Left renal pelvis (tissue), 4 donors: ENCODE measurements at regions not wholly inside any gene's neighbourhood (a gene's known extent, or its start where the extent isn't known, plus 50 kb on each side); places are given as distances from the start of the nearest gene placed in this dataset.
"Not testable (repeated sequence)": the region's sequence is repeated elsewhere in the genome, so short reads cannot be mapped to it uniquely, and the experiment has no call there.

ENCODE experiments used
- DNase-seq, 4 donors: peaks; one replicate each; pipeline ENCODE4 v3.0.0-alpha.2; 2013; ENCODE audit warnings: low read depth in 4 of 4, low spot score in 3 of 4

DNA sequence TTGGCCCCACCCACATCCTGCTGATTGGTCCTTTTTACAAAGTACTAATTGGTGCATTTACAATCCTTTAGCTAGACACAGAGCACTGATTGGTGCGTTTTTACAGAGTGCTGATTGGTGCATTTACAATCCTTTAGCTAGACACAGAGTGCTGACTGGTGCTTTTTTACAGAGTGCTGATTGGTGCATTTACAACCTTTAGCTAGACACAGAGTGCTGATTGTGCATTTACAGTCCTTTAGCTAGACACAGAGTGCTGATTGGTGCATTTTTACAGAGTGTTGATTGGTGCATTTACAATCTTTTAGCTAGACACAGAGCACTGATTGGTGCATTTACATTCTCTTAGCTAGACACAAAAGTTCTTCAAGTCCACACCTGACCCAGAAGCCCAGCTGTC lies 144.2 kb upstream of the XIRP2 start:
- not testable (repeated sequence) for DNase-seq

DNA sequence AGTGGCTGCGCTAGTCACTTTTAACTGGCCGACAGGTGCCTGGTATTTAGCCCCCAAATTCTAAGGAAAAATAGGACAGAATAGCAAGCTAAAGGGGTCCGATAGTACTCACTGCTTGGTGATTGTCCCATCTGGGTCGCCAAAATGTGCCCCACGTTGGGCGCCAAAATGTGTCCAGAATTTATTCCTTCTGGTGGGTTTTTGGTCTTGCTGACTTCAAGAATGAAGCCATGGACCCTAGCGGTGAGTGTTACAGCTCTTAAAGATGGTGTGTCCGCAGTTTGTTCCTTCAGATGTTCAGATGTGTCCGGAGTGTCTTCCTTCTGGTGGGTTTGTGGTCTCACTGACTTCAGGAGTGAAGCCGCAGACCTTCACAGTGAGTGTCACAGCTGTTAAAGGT lies 144.8 kb upstream of the XIRP2 start:
- DNase-seq = not testable (repeated sequence)

DNA sequence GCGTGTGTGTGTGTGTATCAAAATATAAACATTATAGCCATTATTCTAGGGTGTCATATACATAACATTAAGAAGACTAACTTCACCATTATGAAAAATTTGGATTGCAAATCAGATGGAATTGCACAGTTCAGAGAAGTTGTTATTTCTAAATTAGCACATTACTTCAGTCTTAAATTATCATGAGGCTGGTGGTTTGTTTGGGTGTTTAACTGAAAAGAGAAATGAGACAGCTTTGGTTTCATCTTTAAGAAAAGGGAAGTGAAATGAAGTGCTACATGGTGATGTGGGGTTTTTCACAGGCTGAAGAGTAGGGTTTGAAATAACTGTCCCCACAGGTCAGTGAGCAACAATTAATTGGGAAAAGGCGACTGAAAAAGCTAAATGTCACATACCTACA lies 161.2 kb upstream of the XIRP2 start:
- no peak for DNase-seq

DNA sequence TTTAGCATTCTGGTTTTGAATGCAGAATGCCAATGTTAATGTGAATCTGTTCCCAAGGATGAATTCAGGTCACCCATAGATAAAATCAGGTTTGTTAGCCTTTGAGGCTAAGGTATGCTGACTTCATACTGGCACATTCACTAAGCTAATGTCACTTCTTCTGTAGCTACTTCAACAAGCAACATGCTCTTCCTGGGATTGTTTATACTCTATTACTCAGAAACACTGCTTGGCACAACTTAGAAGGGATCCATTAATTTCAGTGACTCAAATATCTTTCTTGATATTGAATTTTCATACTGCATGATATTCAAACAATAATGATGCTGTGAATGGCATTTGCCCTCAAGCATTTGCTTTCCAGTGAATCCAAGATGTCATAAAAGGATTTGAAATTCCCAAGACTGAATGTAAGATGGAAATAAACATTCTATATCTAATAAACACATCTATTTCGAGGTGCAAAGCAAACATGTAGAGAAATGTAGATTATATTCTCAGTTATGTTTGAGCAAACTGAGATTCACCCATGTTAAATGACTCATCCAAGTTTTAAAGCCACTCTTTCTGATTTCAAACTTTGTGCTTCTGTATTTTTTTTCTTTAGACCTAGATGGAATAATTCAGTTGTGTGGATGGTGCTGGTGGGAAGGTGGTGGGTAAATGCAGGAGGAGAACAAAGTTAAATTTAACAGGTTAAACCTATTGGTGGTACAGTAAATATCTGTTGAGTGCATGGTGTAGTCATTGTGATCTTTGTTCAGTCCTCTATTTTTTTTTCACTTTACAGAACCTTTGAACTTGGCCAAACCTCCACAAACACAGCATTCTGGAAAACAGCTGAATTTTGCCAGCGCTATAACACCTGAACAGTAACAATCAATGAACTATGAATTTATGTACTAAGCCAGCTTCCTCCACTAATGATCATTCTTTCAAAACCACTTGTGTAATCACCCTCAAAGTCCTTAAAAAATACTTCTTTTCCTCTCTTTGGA lies 162.1 kb upstream of the XIRP2 start:
- DNase-seq = no peak

DNA sequence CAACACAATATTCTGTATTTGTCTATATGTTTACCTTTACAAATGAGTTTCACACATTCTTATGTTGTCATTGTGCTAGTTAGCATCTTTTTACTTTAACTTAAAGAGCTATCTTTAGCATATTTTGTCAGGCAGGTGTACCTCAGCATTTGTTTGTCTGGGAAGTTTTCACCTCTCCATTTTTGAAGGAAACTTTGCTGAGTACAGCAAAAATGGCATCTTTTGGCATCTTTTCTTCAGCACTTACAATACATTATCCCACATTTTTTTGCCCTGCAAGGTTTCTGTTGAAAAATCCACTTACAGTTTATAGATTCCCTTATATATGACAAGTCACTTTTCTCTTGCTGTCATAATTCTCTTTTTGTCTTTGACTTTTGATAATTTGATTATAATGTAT lies 171.3 kb upstream of the XIRP2 start:
- DNase-seq = no peak

DNA sequence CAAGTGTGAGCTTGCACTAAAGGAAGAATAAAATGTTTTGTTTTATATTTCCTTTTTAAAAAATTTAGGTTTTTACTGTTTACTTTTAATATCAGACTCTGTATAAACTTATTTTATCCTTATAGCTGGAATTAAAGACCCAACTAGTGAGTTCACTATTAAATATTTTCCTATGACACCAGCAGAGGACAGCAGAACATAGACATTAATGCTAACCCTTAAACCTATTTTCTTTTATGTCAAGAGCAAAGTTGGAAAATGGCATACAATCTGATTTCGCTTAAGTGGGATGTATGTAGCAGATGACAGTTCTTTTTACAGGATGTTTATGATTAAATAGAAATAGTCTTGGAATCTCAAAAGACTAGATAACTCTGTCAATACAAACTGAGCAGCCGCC lies 188.2 kb upstream of the XIRP2 start:
- peak in 2 of 4 donors; percentile 1 to 2 for DNase-seq

DNA sequence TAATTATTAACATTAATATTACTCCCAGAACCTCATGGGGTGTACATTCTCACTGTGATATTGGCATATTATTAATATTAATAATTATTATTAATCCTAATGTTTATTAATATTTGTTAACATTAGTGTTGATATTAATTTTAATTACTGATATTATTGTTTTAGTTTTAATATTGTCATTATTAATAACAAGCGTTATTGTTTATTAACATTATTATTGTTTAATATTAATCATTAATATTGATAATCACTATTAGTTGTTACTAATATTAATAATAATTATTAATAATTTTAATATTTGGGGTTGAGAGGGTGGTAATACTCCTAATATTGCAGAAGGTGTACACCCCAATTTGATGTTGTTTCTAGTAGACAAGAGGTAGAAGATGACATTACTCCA lies 193.1 kb upstream of the XIRP2 start:
- DNase-seq = no peak

DNA sequence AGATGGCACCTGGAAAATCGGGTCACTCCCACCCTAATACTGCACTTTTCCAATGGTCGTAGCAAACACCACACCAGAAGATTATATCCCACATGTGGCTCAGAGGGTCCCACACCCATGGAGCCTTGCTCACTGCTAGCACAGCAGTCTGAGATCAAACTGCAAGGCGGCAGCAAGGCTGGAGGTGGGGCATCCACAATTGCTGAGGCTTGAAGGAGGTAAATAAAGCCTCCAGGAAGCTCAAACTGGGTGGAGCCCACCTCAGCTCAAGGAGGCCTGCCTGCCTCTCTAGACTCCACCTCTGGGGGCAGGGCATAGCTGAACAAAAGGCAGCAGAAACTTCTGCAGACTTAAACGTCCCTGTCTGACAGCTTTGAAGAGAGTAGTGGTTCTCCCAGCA lies 192.0 kb upstream of the SCN7A start:
- not testable (repeated sequence) for DNase-seq

DNA sequence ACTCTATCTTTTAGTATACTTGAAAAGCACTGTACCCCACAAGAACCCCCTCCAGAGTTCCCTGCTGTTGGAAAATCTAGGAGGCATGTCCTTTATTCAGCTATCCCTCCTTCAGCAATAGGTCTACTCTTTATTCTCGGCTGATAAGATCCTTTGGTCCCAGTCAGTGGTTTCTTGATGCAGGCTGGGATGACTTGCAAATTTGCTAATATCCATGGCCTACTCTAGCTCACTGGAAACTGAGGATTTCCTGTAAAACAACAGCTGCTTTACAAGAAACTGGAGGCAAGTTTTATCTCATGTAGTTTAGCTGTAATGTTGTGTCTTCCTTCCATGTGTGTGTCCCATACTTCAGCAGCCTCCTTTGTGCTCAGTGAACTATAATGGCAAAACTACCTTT lies 183.9 kb upstream of the SCN7A start:
- DNase-seq = no peak

DNA sequence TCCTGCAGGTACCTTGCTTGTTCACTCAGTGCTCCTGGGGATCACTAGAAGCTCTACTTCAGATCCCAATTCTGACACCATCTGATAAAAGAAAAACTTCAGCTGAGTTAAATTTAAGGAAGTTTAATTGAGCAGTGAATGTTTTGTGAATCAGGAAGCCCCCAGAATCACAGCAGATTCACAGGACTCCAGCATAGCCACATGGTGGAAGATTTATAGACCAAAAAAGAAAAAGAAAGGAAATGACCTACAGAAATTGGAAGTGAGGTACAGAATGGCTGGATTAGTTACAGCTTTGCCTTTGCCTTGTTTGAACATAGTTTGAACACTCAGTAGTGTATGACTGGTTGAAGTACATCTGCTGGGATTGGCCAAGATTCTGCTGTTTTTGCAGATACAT lies 182.7 kb upstream of the SCN7A start:
- no peak for DNase-seq

DNA sequence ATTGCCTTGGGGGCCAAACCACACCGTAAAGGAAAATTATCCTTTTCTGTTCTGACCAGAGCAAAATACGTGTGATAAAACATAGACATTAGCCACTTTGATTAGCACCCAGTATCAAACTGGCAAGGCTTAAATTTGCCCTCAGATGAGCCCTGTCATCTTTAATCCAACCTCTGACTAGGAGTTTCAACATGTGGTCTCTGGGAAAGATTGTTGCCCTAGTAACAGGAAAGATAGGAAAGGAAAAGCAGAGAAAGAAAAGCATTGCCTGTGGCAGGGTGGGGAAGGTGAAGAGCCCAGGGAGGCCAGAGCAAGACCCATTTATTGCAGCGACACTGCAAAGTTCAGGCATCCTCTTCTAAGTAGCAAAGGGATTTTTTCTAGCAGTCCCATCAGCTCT lies 181.5 kb upstream of the SCN7A start:
- DNase-seq = no peak

DNA sequence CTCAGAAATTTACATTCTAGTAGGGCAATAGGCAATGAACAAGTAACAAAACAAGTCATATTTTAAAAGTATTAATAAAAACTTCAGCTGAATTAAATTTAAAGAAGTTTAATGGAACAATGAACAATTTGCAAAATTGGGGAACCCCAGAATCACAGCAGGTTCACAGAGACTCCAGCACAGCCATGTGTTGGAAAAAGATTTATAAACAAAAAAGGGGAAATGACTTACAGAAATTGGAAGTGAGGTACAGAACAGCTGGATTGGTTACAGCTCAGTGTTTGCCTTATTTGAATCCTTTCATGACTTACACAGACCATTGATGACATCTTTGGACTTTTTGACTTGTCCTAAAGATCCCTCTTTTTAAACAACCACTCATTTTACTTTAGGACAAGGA lies 179.9 kb upstream of the SCN7A start:
- no peak for DNase-seq

DNA sequence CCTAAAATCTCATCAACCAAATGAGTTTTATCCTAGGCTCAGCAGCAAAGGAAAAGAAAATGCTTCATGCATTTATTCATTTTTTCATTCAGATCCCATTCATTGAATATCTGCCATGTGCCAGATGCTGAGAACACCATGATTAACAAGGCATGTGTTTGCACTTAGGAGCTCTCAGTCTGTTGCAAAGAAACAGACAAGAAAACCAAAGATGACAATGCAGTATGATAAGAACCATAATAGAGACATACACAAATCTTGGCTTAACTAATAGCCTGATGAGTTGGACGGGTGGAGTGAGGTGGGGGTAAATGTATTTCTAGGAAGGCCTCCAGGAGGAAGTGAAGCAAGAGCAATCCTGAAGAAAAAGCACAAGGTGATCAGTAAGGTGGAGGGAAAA lies 177.8 kb upstream of the SCN7A start:
- DNase-seq = no peak

DNA sequence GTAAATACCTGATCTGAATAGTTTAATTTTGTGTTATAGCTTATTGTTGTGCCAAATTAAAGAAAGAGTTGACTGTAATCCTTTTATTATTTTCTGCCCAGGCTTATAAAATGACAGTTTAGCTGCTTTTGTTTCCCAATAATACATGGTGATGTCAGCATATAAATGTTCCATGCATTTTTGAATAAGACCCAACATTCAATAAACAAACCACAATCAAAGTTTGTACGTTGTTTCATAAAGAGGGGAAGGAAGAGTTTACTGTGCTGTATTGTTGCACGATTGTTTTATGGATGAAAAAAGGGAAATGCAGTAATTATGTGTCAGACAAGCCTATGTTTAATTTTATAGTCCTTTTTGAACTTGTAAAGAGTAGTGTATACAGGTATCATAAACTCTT lies 177.2 kb upstream of the SCN7A start:
- no peak for DNase-seq

DNA sequence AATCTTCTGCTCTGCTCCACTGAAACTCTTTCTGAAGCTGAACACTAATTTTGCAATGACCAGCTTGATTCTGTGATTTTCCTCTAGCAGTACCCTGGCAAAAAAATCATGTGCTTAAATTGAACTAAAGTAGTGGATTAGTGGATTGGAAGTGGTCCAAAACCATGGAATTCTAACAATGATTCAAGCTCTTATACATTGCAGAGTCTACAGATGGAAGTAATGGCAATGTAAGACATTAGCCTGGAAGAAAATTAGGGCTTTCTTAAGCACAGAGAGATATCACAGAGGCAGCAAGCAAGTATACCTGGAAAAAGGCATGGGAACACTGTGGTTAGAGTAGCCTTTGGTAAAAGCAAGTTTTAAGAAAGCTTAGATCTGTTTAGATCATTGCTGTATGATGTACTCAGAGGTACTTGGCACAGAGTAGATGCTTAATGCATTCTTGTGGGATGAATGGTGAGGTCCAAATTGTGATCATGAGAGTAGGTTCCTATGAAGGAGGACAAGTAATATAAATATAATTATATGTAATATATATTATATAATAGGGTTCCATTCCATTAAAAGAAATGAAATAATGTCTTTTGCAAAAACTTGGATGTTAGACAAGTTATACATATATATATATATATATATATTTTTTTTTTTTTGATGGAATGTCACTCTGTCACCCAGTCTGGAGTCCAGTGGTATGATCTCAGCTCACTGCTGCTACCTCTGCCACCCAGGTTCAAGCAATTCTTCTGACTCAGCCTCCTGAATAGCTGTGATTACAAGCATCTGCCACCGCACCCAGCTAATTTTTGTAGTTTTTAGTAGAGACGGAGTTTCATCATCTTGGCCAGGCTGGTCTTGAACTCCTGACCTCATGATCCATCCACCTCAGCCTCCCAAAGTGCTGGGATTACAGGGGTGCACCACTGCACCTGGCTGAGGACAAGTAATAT lies 172.2 kb upstream of the SCN7A start:
- no peak for DNase-seq

DNA sequence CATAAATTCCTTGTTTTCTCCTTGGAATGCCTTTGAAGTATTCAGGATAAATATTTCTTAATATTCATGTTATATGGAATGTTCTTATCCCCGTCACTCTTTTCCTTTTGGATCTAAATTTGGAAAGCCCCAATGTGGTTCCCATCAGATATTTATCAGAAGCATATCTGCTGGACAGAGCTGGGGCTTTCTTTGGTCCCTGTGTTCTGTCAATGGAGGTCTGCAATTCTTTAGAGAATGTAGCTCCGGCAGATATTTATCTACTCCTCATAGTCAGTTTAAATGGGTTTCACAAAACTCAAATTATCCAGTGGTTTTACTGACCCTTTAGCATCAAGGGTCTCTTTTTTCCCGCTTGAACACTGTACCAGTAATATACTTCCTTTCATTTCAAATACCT lies 167.8 kb upstream of the SCN7A start:
- no peak for DNase-seq

DNA sequence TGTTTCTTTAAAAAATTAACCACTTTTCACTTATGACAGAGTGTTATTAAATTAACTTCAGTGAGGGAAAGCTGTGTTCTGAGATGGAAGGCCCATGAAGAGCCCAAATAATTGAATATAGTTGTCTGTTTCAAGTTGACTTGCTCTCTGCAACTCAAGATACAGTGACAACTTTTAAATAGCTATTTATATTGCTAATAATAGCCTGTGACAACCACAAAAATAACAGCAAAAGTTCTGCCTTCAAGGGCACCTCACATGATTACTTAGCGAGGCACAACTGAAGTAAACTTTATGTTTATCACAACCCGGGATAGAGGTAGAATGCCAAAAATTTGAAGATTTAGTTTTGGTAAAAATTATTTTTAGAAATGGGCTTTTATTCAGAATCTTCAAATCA lies 167.3 kb upstream of the SCN7A start:
- DNase-seq = no peak

DNA sequence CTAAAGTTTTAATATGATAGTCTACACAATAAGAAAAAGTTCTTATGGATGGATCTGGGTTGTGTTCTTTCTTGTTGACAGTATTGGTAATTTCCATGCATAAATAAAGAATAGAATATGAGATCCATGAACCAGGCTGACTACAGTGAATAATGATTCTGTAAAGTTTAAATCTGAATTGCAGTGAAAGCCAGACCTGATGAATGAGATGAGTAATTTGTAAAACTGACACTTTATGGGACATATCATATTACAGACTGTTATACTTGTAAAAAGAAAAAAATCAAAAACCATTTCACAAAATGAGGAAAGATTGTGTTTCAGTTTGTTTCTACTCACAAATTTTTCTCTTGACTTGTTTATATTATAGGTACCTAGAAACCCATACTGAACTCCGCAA lies 164.9 kb upstream of the SCN7A start:
- no peak for DNase-seq

DNA sequence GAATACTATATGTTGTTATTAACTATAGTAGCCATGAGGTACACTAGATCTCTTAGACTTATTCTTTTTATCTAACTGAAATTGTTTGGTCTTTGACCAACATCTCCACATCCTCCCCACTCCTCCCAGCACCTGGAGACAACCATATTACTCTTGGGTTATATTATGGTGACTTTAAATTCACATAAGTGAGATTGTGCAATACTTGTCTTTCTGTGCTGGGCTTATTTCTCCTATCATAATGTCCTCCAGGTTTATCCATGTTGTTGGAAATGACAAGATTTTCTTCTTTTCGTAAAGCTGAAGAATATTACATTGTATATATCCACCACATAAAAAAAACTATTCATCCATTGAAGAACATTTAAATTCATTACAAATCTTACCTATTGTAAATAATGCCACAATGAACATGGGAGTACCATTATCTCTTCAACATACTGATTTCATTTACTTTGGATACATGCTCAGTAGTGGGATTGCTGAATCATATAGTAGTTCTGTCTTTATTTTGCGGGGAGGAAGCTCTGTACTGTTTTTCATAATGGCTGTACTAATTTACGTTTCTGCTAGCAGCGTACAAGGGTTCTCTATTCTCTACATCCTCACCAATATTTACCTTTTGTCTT lies 159.2 kb upstream of the SCN7A start:
- no peak for DNase-seq

DNA sequence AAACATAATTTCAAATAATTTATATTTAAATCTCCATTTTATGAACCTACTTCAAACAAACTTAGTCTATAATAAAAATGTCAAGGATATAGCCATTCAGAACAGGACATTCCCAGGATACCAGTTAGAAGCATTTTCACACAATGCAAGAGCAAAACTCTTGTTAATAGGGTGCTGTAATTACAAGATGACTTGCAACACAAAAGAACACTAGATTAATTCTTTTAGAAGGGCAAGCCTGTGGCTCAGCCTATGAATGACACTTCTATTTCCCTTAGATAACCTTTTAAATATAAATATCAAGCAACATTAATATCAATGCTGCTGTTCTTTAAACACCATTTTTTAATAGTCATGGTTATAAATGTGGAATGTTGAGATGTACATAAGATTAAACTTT lies 157.9 kb upstream of the SCN7A start:
- no peak for DNase-seq

DNA sequence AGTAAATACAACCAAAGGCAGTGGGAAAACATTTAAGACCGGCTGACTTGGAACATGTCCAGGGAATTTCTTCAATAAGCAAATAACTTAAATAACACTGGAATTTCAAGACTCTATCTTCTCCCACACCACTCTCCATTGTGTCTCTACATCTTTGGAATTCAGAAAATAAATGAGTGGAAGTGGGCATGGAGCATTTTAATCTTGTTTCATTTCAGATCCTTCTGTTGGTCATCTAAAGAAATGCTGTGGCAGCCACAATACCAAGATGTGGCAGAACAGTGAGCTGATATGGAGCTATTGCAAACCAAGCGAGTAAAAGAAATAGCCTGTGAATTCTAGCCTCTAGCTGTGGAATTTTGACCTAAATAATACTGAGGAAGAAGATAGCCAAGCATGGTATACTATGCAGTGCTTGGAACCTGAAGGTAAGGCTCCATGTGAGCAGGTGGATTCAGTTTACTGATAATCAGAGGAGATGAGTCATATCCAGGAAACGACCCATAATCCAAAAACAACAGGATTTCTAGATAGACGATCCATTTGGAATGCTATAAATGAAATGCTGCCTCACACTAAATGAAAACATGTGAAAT lies 157.1 kb upstream of the SCN7A start:
- peak in 2 of 4 donors; percentile 5 to 6 for DNase-seq
